ENCODE measurements at regions not wholly inside any gene's neighbourhood (a gene's known extent, or its start where the extent isn't known, plus 50 kb on each side); places are given as distances from the start of the nearest gene placed in this dataset.

DNA sequence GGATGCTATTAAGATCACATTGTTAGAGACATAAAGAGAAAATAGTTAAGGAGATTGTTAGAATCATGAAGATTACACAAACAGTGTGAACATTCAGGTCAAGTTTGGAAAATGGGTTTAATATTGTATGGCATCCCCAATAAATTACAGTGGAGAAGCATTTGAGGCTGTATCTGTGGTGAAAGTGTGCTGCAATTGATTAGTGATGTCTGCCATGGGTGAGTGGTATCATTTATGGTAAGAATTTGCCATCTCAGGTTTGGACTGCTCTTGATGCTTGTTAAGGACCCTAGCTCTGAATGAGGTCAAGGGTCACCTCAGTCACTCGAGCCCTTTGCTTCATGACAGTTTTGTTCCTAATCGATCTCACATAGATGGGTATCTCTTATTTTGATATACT lies 265.7 kb upstream of the SRRM4 start:
- H3K9me3 ChIP-seq (ENCODE audit: insufficient read depth in 2 of 2, low read depth in 1 of 2, low read length in 1 of 2), result no peaks in the 10 kb centered on the region
- no peaks in the 10 kb centered on the region for H3K36me3 ChIP-seq (ENCODE audit: control insufficient read depth in 2 of 4, insufficient read depth in 4 of 4, low read length in 3 of 4)
- no peak overlapping the region for H2BK12ac ChIP-seq (ENCODE audit: low read depth, low read length)
- H3K79me1 ChIP-seq (ENCODE audit: low read depth, low read length), result no peaks in the 10 kb centered on the region; the same call in 1 of the 2 replicates
- H2AFZ ChIP-seq (ENCODE audit: low read length), result no peak overlapping the region
- H3K79me2 ChIP-seq (ENCODE audit: control insufficient read depth in 1 of 2, insufficient read depth in 2 of 2, low read length in 2 of 2), result no peaks in the 10 kb centered on the region
- no peak overlapping the region for H3K9ac ChIP-seq (replicated peaks in 1 of 4; ENCODE audit: extremely low read depth in 1 of 4, low read depth in 3 of 4, low read length in 3 of 4)
- H2BK5ac ChIP-seq (ENCODE audit: low read depth, low read length), result no peak overlapping the region
- H2AK5ac ChIP-seq (ENCODE audit: low read depth, low read length), result no peak overlapping the region
- no peak overlapping the region for H3K14ac ChIP-seq (ENCODE audit: insufficient read length)
- H2BK20ac ChIP-seq (ENCODE audit: low read length), result no peak overlapping the region
- H3K23ac ChIP-seq (ENCODE audit: insufficient read length), result no peak overlapping the region
- H4K5ac ChIP-seq (ENCODE audit: insufficient read length, low read depth, low read length), result no peak overlapping the region
- H4K20me1 ChIP-seq (replicated peaks in 1 of 2; ENCODE audit: control insufficient read depth in 1 of 2, insufficient read depth in 2 of 2, low read length in 2 of 2), result no peaks in the 10 kb centered on the region
- no peak overlapping the region for H3K27ac ChIP-seq (ENCODE audit: low read depth, low read length)
- CTCF ChIA-PET (ENCODE audit: partially characterized antibody), result interaction anchor here (0.6 to 5.9 kb wide), 10 partner anchors 11 to 829 kb away, joined by 3 to 35 read pairs (median 4); no protein-coding TSS in a partner anchor
- no peak for DNase-seq (ENCODE audit: low read depth in 1 of 2, low spot score in 2 of 2)
- 92% methylated on average over 2 of the region's 2 CpGs; no CpG with 5 or more reads in 1 of the 2 experiments for WGBS, 2 experiments (ENCODE audit: extremely low coverage in 1 of 2, insufficient coverage in 1 of 2, insufficient read length in 1 of 2, insufficient replicate concordance in 2 of 2, low coverage in 1 of 2, low lambda C conversion rate in 2 of 2, missing lambda C conversion rate in 1 of 2)
- FAIRE-seq, result no peak
- POLR2A ChIA-PET (ENCODE audit: partially characterized antibody), result no interaction called here
- no peak overlapping the region for H3K56ac ChIP-seq (replicated peaks; ENCODE audit: insufficient read length, low read depth, low read length)
- no peak overlapping the region for H4K8ac ChIP-seq (ENCODE audit: extremely low read depth, insufficient read depth, low read length)
- no peak overlapping the region for H3K4me2 ChIP-seq (ENCODE audit: insufficient read depth in 1 of 2, low read depth in 2 of 2, low read length in 2 of 2)
- H3K23me2 ChIP-seq (ENCODE audit: low read depth, low read length), result no peaks in the 10 kb centered on the region
- no peak overlapping the region for H4K91ac ChIP-seq (replicated peaks; ENCODE audit: insufficient read length, low read length)
- no peak overlapping the region for H2BK120ac ChIP-seq (replicated peaks; ENCODE audit: low read depth, low read length)
- H3K27me3 ChIP-seq (replicated peaks in 1 of 4; ENCODE audit: control insufficient read depth in 3 of 4, extremely low read depth in 1 of 4, insufficient read depth in 3 of 4, low read length in 3 of 4), result no peaks in the 10 kb centered on the region
- no peak overlapping the region for H3K4ac ChIP-seq (replicated peaks; ENCODE audit: insufficient read length, low read depth, low read length)
- no peak overlapping the region for H3K4me3 ChIP-seq (ENCODE audit: extremely low read depth in 1 of 4, insufficient read depth in 2 of 4, low read depth in 3 of 4, low read length in 4 of 4)
- H3K4me1 ChIP-seq (replicated peaks in 1 of 4; ENCODE audit: control insufficient read depth in 3 of 4, insufficient read depth in 4 of 4, low read length in 3 of 4), result no peaks in the 10 kb centered on the region; a peak in 1 of 7 replicates
- no peak overlapping the region for H3K18ac ChIP-seq (ENCODE audit: extremely low read depth, low read length)
- H2BK15ac ChIP-seq (ENCODE audit: low read length), result no peak overlapping the region
- TF ChIP-seq BRCA1 (IDR thresholded peaks at IDR 0.05; ENCODE audit: low read depth, low read length), result no peak
- no peak for TF ChIP-seq CBX5 (IDR thresholded peaks at IDR 0.05; ENCODE audit: low read depth, low read length)
- TF ChIP-seq MAFK (IDR thresholded peaks at IDR 0.05; ENCODE audit: low read depth, low read length), result no peak
